AG04449 (cell line): ENCODE measurements at regions not wholly inside any gene's neighbourhood (a gene's known extent, or its start where the extent isn't known, plus 50 kb on each side); places are given as distances from the start of the nearest gene placed in this dataset.

ENCODE experiments used
- CTCF ChIA-PET: fragments of 350-600 bp; formaldehyde crosslinking; extraction: SDS; loops from one replicate; lab custom pipeline; 2021; ENCODE audit warnings: antibody characterized with exemption; lab: Yijun Ruan, JAX
- POLR2A ChIA-PET: fragments of 400-600, 350-600 bp; formaldehyde crosslinking; extraction: SDS; loops from one replicate; lab custom pipeline; 2020; ENCODE audit warnings: antibody characterized with exemption, inconsistent platforms; lab: Yijun Ruan, JAX
- DNase-seq: peaks from one replicate; pipeline ENCODE4 v3.0.0-alpha.2; 2010; ENCODE audit warnings: low read depth, low spot score
- H3K4me3 ChIP-seq: 2 replicates; pipeline ENCODE4 v1.5.1; 2011; ENCODE audit warnings: low read depth, mild to moderate bottlenecking, control low read depth, low read length
- CTCF ChIP-seq: IDR thresholded peaks from one replicate; pipeline ENCODE4 v1.5.1; 2011; ENCODE audit warnings: mild to moderate bottlenecking, moderate library complexity, low read length, control low read depth, inconsistent platforms; ENCODE audit not compliant: insufficient read depth; ENCODE audit errors: missing control alignments

- POLR2A ChIA-PET, result no interaction called here
- H3K4me3 ChIP-seq, result no peak overlapping the region
- CTCF ChIA-PET, result no interaction called here
- no peak for DNase-seq
- no peak for TF ChIP-seq CTCF
These were observed 556.8 kb downstream of the GABRG1 start for GRCh38 chr4:45566896-45567603.

GRCh38 chr4:45554423-45554822 lies 569.4 kb downstream of the GABRG1 start:
- ChIA-PET POLR2A (no interaction called here), CTCF (no interaction called here)
- DNase-seq, result no peak
- no peak for TF ChIP-seq CTCF
- H3K4me3 ChIP-seq, result no peak overlapping the region

DNA sequence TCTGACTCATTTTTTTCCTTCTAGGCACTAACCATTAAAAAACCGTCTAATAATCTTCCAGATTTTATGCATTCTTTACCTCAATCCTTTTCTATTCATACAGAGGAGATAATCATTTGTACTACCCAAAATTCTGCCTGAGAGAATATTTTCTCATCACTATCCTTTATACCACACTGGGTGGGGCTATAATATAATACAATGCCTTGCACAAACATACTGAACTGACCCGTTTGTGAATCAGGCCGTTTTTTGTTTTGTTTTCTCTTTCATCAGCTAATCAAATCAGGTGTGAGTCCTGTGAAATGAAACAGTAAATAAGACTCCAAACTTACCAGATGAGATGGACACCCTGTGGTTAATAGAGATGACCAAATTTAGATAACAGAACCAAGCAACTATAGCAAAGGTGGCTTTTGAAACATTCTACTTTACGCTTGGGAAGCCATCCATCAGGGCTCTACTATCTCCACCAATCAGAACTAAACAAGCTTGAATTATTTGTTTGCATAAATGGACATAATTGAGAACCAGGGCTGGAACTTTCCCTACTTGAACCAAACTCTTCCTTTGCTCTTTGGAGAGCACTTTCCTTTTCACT lies 573.0 kb downstream of the GABRG1 start:
- no peak for TF ChIP-seq CTCF
- no peak overlapping the region for H3K4me3 ChIP-seq
- ChIA-PET POLR2A (no interaction called here), CTCF (no interaction called here)
- no peak for DNase-seq

DNA sequence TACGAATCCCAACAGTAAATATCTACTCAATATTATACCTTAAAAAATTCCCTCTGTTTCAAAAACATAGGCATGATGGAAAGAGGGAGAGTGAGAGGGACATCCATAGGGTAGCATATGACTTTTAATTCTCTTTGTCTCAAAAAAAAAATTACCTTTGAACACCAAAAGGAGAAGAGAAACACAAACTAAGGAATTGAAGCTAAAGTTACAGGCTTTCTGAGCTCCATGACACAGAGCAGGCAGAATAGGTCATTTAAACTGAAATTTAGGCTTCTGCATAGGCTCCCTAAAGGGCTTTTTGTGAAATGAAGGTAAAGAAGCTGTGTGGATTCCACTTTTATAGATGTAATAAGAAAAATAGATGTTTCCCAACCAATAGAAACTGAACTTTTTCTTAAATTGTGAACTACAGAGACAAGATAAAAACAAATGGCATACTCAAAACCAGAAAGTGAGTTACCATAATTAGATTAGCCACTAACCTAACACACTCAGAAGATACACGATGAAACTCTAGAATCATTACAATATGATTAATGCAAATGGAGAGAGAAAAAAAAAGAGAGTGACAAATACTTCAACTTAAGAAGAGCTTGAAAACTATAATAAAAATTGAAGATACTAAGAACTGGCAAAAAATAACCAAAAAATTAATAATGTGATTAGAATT lies 584.6 kb downstream of the GABRG1 start:
- POLR2A ChIA-PET, result no interaction called here
- no peak for DNase-seq
- CTCF ChIA-PET, result no interaction called here
- H3K4me3 ChIP-seq, result no peak overlapping the region
- TF ChIP-seq CTCF, result no peak

DNA sequence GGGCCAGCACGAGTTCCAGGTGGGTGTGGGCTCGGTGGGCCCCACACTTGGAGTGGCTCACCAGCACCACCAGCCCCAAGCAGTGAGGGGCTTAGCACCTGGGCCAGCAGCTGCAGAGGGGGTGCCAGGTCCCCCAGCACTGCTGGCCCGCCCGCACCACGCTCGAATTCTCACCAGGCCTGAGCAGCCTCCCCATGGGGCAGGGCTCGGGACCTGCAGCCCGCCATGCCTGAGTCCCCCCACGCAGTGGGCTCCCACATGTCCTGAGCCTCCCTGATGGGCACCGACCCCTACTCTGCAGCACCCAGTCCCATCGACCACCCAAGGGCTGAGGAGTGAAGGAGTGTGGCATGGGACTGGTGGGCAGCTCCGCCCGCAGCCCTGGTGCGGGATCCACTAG lies 593.4 kb downstream of the GABRG1 start:
- CTCF ChIA-PET, result no interaction called here
- POLR2A ChIA-PET, result no interaction called here

More for the DNA sequence above, 593.4 kb downstream of the GABRG1 start:
- H3K4me3 ChIP-seq, result no peak overlapping the region
- no peak for DNase-seq
- no peak for TF ChIP-seq CTCF
